ENCODE measurements at regions not wholly inside any gene's neighbourhood (a gene's known extent, or its start where the extent isn't known, plus 50 kb on each side); places are given as distances from the start of the nearest gene placed in this dataset.

- TF ChIP-seq POLR2A (IDR thresholded peaks at IDR 0.05) = no peak
- TF ChIP-seq CTCF (IDR thresholded peaks at IDR 0.05) = no peak
These were observed 288.9 kb upstream of the TECRL start for GRCh38 chr4:64698171-64698570.

Data from uterus (tissue), 2 donors.